ENCODE measurements at regions not wholly inside any gene's neighbourhood (a gene's known extent, or its start where the extent isn't known, plus 50 kb on each side); places are given as distances from the start of the nearest gene placed in this dataset.
"Not testable (repeated sequence)": the region's sequence is repeated elsewhere in the genome, so short reads cannot be mapped to it uniquely, and the experiment has no call there.

GRCh38 chr13:111008351-111008750 is 93.5 kb upstream of the ANKRD10 start:
- intact Hi-C loops (cut with DNase I) = no loop called here

DNA sequence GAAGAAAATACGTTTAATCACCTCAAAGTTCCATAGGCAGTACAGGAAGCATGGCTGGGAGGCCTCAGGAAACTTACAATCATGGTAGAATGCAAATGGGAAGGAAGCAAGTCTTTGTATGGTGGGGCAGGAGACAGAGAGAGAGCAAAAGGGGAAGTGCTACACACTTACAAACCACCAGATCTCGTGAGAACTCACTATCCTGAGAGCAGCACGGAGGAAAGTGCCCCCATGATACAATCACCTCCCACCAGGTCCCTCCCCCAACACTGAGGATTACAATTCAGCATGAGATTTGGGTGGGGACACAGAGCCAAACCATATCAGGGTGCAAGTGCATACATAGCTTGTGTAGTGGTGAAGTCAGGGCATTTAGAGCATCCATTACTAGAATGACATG is 92.3 kb upstream of the ANKRD10 start:
- DNase-seq = no peak
- intact Hi-C loops (cut with DNase I) = no loop called here

More at GRCh38 chr13:111008351-111008750, 93.5 kb upstream of the ANKRD10 start:
- DNase-seq = no peak

DNA sequence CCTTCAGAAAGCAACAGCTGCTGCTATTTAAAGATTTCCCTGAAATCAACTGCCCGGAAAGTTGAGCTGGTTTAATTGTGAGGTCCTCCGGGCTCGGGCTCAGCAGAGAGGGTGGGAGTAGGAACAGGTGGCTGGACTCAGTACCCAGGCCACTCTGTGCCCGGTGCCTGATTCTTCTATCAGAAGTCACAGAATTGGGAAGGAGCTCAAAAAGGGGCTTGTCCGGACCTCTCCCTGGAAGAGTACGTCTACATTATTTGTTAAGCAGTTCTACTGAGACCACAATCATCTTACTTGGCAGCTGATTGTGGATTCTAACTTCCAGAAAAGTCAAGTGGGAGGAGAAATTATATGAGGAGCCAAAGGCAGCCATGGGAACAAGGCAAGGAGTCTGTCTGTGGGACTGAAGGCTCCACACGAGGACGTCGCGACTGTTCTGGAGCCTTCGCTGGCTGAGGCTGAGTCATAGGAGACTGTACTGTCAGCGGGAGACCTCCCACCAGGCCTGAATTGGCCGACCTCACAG is 91.7 kb upstream of the ANKRD10 start:
- intact Hi-C loops (cut with DNase I) = no loop called here
- DNase-seq = peak in 5 of 10 donors; percentile 28 to 87 (median 40)

DNA sequence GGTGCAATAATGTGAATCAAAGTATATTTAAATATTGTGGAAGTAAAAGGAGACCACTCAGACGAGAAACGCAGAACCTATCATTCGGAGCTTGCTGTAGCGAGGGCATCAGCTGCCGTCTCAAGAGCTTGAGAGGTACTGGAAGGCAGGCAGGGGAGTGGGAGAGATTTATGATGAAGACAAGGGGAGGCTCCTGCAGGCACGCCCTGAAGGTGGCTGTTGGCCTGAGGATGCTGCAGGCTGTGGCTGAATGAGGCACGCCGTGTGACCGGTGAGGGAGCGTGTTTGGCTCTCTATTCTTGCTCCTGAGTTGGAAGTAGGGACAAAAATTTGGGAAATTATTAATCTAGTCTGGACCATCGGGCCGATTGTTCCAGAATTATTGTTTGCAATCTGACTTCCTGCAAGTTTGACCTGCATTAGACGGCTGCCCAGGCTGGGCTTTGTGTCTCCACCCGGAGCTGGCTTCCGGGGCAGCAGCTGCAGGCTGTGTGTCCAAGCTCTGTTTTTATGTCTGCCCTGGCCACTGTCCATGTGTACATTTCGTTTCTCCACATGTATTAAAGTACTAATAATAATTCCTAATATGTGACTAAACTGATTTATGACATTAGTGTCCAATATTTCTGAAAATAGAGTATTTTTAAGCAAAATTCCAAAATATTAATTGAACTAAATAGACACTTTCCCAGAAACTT is 91.1 kb upstream of the ANKRD10 start:
- peak in 3 of 10 donors; percentile 22 to 89 (median 87) for DNase-seq
- intact Hi-C loops (cut with DNase I) = no loop called here

- DNase-seq = no peak
- intact Hi-C loops (cut with DNase I) = no loop called here
Measured at GRCh38 chr13:111005364-111005763, 90.5 kb upstream of the ANKRD10 start.

DNA sequence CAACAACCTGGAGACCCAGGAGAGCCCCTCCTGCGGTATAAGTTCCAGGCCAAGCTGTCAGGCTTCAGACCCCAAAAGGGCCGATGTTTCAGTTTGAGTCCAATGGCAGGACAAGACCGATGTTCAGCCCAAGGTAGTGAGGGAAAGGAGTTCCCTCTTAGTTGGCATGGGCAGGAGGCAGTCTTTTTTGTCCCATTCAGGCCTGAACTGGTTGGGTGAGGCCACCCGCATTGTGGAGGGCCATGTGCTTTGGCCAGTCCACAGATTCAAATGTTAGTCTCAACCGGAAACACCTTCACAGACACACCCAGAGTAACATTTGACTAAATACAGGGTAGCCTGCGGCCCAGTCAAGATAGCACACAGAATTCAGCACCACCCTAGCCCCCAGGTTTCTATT is 89.6 kb upstream of the ANKRD10 start:
- no peak for DNase-seq
- intact Hi-C loops (cut with DNase I) = no loop called here

GRCh38 chr13:111001636-111002035 is 86.8 kb upstream of the ANKRD10 start:
- no peak for DNase-seq
- intact Hi-C loops (cut with DNase I) = no loop called here

- intact Hi-C loops (cut with DNase I) = no loop called here
- no peak for DNase-seq
Measured at GRCh38 chr13:110993788-110994187, 78.9 kb upstream of the ANKRD10 start.

DNA sequence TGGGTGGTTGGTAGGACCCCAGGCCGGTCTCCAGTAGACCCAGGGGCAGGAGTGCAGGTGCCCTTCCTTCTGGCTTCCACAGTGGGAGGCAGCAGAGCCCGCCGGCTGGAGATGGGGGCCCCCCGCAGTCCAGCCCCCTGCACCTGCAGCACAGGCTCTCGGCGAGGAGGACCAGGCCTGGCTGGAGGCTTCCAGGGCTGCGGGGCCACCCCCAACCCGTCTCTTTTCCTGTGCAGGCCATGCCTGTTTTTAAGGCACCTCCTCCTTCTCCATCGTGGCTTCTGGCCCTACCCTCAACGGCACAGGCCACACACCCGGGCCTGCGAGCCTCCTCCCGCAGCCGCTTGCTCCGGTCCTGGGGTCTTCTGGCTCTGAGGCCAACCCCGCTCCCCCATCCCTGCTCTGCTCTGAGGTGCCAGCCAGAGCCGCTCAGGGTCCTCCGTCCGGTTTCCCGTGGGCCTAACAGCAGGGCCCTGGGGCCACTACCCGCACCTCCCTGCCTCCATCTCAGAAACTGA is 77.2 kb upstream of the ANKRD10 start:
- intact Hi-C loops (cut with DNase I) = no loop called here
- peak in 1 of 10 donors; percentile 75 for DNase-seq

DNA sequence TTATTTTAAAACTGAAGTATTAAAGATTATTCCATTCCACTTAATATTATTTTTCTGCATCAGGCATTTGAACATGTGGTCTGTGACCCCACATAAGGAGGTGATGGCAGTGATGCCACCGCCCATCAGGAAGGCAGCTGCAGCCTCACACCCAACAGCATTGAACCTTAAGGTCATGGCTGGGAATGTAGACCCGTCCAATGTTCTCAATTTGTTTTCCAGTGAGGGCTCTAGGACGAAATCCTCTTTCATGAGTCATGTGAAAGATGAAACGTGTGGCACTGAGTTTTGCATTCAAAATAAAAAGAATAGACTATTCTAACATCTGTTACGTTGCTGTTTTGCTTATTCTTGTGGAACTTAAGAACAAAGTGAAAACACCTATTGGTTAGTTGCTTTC is 74.5 kb upstream of the ANKRD10 start:
- intact Hi-C loops (cut with DNase I) = no loop called here
- DNase-seq = no peak

DNA sequence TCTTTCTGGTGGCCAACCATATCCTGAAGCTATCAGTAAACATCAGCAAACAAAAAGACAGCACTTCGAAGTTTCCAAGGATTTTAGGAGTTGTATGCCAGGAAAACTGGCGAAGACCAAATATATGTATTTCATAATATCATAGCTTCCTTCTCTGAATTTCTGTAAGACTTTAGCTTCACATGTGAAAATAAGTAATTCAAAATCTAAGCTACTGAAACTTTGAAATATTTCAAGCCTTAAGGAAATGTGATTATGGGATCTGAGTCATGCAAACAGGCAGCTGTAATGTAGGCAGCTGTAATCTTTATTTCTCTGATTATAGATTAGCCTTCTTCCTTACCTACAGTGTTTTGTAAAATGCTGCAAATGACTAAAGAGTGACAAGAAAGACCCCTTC is 70.7 kb upstream of the ANKRD10 start:
- no peak for DNase-seq
- intact Hi-C loops (cut with DNase I) = no loop called here

DNA sequence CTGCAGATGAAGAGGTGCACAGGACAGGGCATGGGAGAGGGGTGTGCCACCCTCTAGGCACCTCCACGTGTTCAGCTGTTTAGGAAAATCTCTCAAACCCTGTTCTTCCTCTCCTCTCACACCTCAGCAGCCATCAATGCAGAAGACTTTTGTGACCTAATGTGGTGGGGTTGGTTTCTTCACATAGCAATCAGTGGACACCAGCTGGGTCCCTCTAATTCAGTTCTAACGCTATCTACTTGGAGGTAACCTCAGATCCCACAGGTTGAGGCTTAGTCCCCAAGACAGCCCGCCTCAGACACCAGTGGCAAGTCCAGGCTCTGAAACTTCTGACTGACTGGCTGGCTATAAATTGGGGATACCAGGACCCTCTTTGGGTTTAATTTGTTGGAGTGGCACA is 69.9 kb upstream of the ANKRD10 start:
- intact Hi-C loops (cut with DNase I) = no loop called here
- DNase-seq = no peak

DNA sequence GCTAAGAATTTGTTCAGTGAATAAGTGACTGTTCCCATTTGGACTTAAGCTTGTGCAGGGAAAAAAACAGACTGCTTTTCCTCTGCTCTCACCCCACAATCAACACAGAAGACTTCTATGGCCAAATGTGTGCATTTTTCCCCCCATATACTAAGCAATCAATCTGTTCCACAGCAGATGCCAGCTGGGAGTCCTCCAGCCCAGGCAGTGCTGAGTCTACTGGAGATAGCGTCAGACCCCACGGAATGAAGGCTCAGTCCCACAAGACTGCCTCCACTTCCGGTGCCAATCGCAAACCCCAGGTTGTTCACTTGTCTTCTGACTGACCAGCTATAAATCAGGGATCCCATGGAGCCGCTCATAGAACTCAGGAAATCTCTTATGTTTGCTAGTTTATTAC is 69.5 kb upstream of the ANKRD10 start:
- peak in 2 of 10 donors; percentile 17 to 72 for DNase-seq
- intact Hi-C loops (cut with DNase I) = no loop called here

- no peak for DNase-seq
- intact Hi-C loops (cut with DNase I) = no loop called here
Measured at GRCh38 chr13:110983241-110983640, 68.4 kb upstream of the ANKRD10 start.

DNA sequence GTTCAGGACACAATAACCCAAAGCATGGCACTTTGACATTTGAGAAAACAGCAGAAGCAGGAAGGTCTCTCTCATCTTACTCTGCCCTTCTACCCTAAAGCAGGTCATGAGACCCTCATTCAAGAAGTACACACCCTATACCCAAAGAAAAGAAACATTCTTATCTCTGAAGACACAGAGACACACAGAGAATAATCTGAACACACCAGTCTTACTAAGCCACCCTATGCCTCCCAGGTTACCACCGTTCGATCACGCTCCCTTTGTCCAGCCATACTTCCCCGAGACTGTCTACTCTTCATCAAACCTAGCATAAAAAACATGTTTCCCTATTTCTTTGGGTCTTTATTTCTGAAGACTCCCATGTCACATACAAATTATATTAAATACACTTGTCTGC is 66.5 kb upstream of the ANKRD10 start:
- intact Hi-C loops (cut with DNase I) = no loop called here

GRCh38 chr13:110980921-110981320 is 66.1 kb upstream of the ANKRD10 start:
- intact Hi-C loops (cut with DNase I) = no loop called here
- DNase-seq = peak in 2 of 10 donors; percentile 8 to 84

More for the DNA sequence above, 66.5 kb upstream of the ANKRD10 start:
- DNase-seq = no peak

- intact Hi-C loops (cut with DNase I); DNase-seq: not testable (repeated sequence)
Measured at GRCh38 chr13:110979149-110979548, 64.3 kb upstream of the ANKRD10 start.

GRCh38 chr13:110978390-110978789 is 63.5 kb upstream of the ANKRD10 start:
- intact Hi-C loops (cut with DNase I) = no loop called here
- no peak for DNase-seq

DNA sequence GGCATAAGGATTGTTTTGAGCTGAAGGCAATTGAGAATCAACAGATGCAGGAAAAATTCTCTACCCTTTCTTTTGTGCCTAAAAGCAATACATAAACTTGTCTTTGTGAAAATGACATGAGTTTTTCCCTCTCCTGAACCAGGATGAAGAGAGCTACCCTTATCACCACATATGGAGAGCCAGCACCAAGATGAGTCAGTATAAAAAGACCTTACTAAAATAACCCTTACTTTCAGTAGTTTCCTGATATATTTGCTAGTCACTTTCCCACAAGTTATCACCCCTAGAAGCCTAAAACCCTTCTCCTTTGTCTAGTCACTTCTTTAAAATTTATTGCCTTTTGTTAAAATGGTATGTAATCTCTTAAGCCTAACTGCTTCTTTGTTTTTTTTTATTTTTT is 61.9 kb upstream of the ANKRD10 start:
- intact Hi-C loops (cut with DNase I) = no loop called here
- DNase-seq = no peak

DNA sequence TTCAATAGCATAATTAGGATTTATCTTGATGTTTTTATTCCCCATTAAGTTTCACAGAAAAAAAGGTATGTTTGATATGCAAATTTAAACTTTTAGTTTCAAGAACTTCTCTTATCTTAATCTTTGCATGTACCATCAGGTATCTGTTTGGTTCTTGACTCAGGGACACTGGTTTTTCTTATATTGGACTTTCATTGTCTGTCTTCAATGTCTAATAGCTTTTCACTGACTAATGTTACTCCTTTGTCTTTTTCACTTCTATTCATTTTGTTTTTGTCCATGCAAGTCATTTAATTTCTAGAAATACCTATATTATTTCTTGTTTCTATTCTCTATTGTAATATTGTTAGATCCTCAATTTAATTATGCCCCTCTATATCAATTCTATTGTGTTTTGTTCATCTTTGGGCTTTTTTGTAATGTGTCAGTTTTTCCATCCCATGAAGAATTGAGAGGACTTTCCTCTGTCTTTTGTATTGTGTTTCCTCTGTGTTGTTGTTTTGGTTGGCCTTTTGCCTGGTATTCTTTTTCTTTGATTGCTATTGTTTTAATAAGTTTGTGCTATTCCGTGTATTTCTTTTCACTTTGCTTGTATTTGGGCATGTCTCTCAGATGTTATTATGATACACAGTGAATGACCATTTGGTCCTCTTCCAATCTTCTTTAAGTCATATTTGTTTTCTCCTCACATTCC is 58.3 kb upstream of the ANKRD10 start:
- intact Hi-C loops (cut with DNase I) = no loop called here
- no peak for DNase-seq

GRCh38 chr13:110971486-110971885 is 56.6 kb upstream of the ANKRD10 start:
- intact Hi-C loops (cut with DNase I) = no loop called here
- DNase-seq = no peak
